CD4-positive, alpha-beta T cell treated with Interleukin-15 for 4 hours (primary cell): ENCODE measurements at regions not wholly inside any gene's neighbourhood (a gene's known extent, or its start where the extent isn't known, plus 50 kb on each side); places are given as distances from the start of the nearest gene placed in this dataset.

Experiments used
- DNase-seq: peaks from one replicate; pipeline ENCODE4 v3.0.0-alpha.2; 2020; ENCODE audit warnings: low spot score

GRCh38 chr10:4074545-4075407, 289.8 kb upstream of the KLF6 start:
- peak; percentile 47 for DNase-seq

- DNase-seq, result no peak
These were observed 288.9 kb upstream of the KLF6 start for GRCh38 chr10:4073912-4074311.

GRCh38 chr10:4070921-4071660, 286.1 kb upstream of the KLF6 start:
- no peak for DNase-seq

- no peak for DNase-seq
These were observed 285.2 kb upstream of the KLF6 start for GRCh38 chr10:4070184-4070583.

- no peak for DNase-seq
These were observed 284.5 kb upstream of the KLF6 start for GRCh38 chr10:4069491-4069890.

GRCh38 chr10:4068629-4069028, 283.6 kb upstream of the KLF6 start:
- DNase-seq, result no peak

- no peak for DNase-seq
These were observed 283.0 kb upstream of the KLF6 start for GRCh38 chr10:4067931-4068561.

- DNase-seq, result peak; percentile 27
These were observed 282.5 kb upstream of the KLF6 start for GRCh38 chr10:4067531-4067930.

GRCh38 chr10:4066581-4067390, 281.8 kb upstream of the KLF6 start:
- DNase-seq, result no peak

GRCh38 chr10:4064489-4064888, 279.5 kb upstream of the KLF6 start:
- no peak for DNase-seq

- DNase-seq, result no peak
These were observed 278.7 kb upstream of the KLF6 start for GRCh38 chr10:4063717-4064116.

GRCh38 chr10:4062751-4063150, 277.7 kb upstream of the KLF6 start:
- no peak for DNase-seq

- no peak for DNase-seq
These were observed 277.1 kb upstream of the KLF6 start for GRCh38 chr10:4062072-4062471.

- no peak for DNase-seq
These were observed 276.5 kb upstream of the KLF6 start for GRCh38 chr10:4061441-4061951.

GRCh38 chr10:4059471-4060138, 274.6 kb upstream of the KLF6 start:
- peak; percentile 47 for DNase-seq

GRCh38 chr10:4058514-4059029, 273.6 kb upstream of the KLF6 start:
- DNase-seq, result no peak

- no peak for DNase-seq
These were observed 272.9 kb upstream of the KLF6 start for GRCh38 chr10:4057725-4058513.

- no peak for DNase-seq
These were observed 272.0 kb upstream of the KLF6 start for GRCh38 chr10:4057021-4057420.

GRCh38 chr10:4054656-4055435, 269.8 kb upstream of the KLF6 start:
- no peak for DNase-seq
